ENCODE measurements at regions not wholly inside any gene's neighbourhood (a gene's known extent, or its start where the extent isn't known, plus 50 kb on each side); places are given as distances from the start of the nearest gene placed in this dataset.

DNA sequence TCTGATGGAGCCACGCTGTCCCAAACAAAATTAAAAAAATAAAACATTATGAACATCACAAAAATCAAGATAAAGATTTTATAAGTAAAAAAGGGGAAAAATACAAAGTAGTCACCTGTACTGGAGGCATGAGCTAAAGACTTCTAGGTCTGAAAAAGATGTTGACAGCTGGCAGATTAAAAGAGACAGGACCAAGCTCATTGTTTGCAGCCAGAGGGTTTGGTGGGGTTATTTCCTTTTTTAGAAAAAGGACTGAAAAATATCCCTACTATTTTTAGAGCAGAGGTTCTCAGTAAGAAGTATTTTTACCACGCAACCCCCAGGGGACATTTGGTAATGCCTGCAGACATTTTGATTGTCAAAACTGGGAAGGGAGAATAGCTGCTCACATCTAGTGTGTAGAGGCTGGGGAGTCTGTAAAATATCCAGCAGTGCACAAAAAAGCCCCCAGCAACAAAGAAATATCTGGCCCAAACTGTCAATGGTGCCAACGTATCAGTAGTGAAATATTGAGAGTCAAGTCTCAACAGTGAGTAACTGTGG, 353.4 kb downstream of the TLE1 start:
- Histone ChIP-seq H3K4me1 (replicated peaks in 1 of 2) (no peaks in the 10 kb centered on the region), H3K4me3 (no peak overlapping the region), H3K27me3 (no peaks in the 10 kb centered on the region), H3K9me3 (replicated peaks in 1 of 3) (peaks cover 0 to 9% (median 0%) of the 10 kb centered on the region in 3 donors), H3K36me3 (replicated peaks in 1 of 2) (no peaks in the 10 kb centered on the region), H3K27ac (no peak overlapping the region)
- no peak for TF ChIP-seq POLR2A (IDR thresholded peaks at IDR 0.05)
- TF ChIP-seq, protein P1, sequence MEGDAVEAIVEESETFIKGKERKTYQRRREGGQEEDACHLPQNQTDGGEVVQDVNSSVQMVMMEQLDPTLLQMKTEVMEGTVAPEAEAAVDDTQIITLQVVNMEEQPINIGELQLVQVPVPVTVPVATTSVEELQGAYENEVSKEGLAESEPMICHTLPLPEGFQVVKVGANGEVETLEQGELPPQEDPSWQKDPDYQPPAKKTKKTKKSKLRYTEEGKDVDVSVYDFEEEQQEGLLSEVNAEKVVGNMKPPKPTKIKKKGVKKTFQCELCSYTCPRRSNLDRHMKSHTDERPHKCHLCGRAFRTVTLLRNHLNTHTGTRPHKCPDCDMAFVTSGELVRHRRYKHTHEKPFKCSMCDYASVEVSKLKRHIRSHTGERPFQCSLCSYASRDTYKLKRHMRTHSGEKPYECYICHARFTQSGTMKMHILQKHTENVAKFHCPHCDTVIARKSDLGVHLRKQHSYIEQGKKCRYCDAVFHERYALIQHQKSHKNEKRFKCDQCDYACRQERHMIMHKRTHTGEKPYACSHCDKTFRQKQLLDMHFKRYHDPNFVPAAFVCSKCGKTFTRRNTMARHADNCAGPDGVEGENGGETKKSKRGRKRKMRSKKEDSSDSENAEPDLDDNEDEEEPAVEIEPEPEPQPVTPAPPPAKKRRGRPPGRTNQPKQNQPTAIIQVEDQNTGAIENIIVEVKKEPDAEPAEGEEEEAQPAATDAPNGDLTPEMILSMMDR (IDR thresholded peaks at IDR 0.05), result no peak
- intact Hi-C loops (cut with DNase I), result no loop called here
- DNase-seq, result no peak
- WGBS, 4 donors, result 70 to 86% (median 83%) methylated on average over 3 of the region's 3 CpGs

DNA sequence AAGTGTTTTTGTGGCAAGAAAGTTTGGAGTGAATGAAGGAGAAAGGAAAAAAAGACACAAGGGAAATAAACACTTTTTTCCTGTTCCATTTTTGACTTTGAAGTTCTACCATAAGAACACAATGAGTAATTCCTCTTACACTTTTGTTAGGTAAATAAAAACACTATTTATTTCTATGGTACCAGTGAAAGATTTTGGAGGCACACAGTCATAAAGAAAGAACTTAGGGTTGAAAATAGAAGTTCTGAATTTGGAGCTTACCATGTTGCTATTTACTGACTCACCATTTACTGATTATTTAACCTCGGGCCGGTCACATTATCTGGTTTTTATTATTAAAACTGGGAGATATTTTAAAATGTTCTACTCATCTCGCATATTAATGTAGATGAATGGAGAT, 367.8 kb downstream of the TLE1 start:
- intact Hi-C loops (cut with DNase I), result no loop called here
- Histone ChIP-seq H3K27me3 (no peaks in the 10 kb centered on the region), H3K4me3 (no peak overlapping the region), H3K9me3 (replicated peaks in 1 of 3) (peaks cover 0 to 6% (median 0%) of the 10 kb centered on the region in 3 donors), H3K36me3 (replicated peaks in 1 of 2) (no peaks in the 10 kb centered on the region), H3K4me1 (replicated peaks in 1 of 2) (peaks cover 0 to 10% of the 10 kb centered on the region in 2 donors), H3K27ac (no peak overlapping the region)
- TF ChIP-seq, protein P1 (IDR thresholded peaks at IDR 0.05), result no peak
- no peak for TF ChIP-seq POLR2A (IDR thresholded peaks at IDR 0.05)
- 51 to 65% (median 58%) methylated on average over 3 of the region's 3 CpGs for WGBS, 4 donors
- DNase-seq, result no peak

DNA sequence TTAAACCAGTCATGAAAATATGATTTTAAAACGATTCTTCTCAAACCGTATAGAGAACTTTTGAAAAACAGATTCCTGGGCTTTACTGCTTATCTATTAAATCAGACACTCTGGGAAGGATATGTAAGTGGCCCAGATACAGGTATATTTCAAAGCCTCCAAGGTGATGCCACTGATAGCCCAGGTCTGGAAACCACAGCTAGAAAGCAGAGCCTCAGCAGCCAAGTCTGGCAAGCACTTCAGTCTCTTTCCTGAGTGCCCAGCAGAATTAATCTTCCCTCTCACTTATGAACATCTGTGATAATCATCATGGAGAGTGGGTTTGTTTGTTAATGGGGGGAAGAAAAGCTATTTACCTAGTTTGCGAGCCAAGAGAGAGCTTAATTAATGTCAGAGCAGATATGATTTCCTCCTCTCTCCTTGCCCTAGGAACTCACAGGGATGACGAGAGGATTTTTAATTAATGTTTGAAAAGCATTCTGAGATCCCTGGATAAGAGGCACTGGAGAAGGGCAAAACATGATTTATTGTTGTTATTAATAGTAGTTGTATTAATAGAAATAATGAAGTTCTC, 368.4 kb downstream of the TLE1 start:
- intact Hi-C loops (cut with DNase I), result no loop called here
- Histone ChIP-seq H3K9me3 (replicated peaks in 1 of 3) (peaks cover 0 to 6% (median 0%) of the 10 kb centered on the region in 3 donors), H3K27me3 (no peaks in the 10 kb centered on the region), H3K36me3 (replicated peaks in 1 of 2) (no peaks in the 10 kb centered on the region), H3K27ac (no peak overlapping the region), H3K4me3 (no peak overlapping the region), H3K4me1 (replicated peaks in 1 of 2) (peaks cover 0 to 10% of the 10 kb centered on the region in 2 donors)
- no peak for DNase-seq
- WGBS, 4 donors, result 65 to 68% (median 66%) methylated on average over 4 of the region's 4 CpGs
- TF ChIP-seq, protein P1 (IDR thresholded peaks at IDR 0.05), result no peak
- no peak for TF ChIP-seq POLR2A (IDR thresholded peaks at IDR 0.05)

DNA sequence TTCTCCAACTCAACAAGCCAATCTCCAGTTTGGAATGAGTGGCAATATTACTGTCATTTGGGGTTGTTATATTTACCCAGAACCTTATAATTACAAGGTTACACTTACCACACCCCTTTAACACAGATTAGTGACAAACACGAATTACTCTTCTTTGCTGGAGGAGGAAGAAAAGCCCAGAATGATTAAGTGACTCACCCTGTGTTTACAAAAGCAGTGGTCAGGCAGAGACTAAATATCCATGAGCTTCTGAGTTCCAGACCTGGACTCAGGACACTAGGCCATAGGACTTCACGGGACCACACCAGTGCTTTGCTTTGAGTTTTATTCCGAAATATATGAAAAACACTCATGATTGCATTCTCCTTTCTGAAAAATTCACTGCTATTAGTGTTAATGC, 370.8 kb downstream of the TLE1 start:
- intact Hi-C loops (cut with DNase I), result no loop called here
- Histone ChIP-seq H3K27me3 (no peaks in the 10 kb centered on the region), H3K4me3 (no peak overlapping the region), H3K36me3 (replicated peaks in 1 of 2) (no peaks in the 10 kb centered on the region), H3K27ac (no peak overlapping the region), H3K9me3 (replicated peaks in 1 of 3) (no peaks in the 10 kb centered on the region), H3K4me1 (replicated peaks in 1 of 2) (peaks cover 0 to 25% of the 10 kb centered on the region in 2 donors)
- no peak for DNase-seq
- 75 to 83% (median 81%) methylated on average over 3 of the region's 3 CpGs for WGBS, 4 donors
- TF ChIP-seq, protein P1 (IDR thresholded peaks at IDR 0.05), result no peak
- no peak for TF ChIP-seq POLR2A (IDR thresholded peaks at IDR 0.05)

All from adrenal gland (tissue), 9 donors.